Heart right ventricle (tissue), 16 donors: ENCODE measurements at regions not wholly inside any gene's neighbourhood (a gene's known extent, or its start where the extent isn't known, plus 50 kb on each side); places are given as distances from the start of the nearest gene placed in this dataset.

Experiments used
- ATAC-seq, 8 donors: fragments of 200-7000 bp; cut with Tn5 transposase; one replicate each; pipeline ENCODE4 v1.9.1; 2020; ENCODE audit warnings: mild to moderate bottlenecking in 8 of 8, moderate library complexity in 8 of 8, moderate number of reproducible peaks in 1 of 8
- DNase-seq, 2 donors: peaks; one replicate each; pipeline ENCODE4 v3.0.0-alpha.2; 2020
- H3K27ac ChIP-seq, 10 donors: fragments of 200-600 bp; sonication (generic) in 2 of 10; one replicate each; pipeline versions ENCODE4 v1.5.0 to v1.8.0; 2020 to 2022; ENCODE audit warnings: mild to moderate bottlenecking in 3 of 10
- H3K27me3 ChIP-seq, 7 donors: fragments of 200-600 bp; one replicate each; pipeline ENCODE4 v1.8.0; 2021 to 2022; ENCODE audit warnings: mild to moderate bottlenecking in 2 of 7
- H3K36me3 ChIP-seq, 9 donors: fragments of 200-600 bp; sonication (generic) in 1 of 9; one replicate each; pipeline versions ENCODE4 v1.5.0 to v1.8.0; 2020 to 2022; ENCODE audit warnings: mild to moderate bottlenecking in 2 of 9
- H3K4me1 ChIP-seq, 9 donors: fragments of 200-600 bp; sonication (generic) in 1 of 9; one replicate each; pipeline versions ENCODE4 v1.5.0 to v1.8.0; 2020 to 2022; ENCODE audit warnings: mild to moderate bottlenecking in 4 of 9
- H3K4me3 ChIP-seq, 10 donors: fragments of 200-600 bp; sonication (generic) in 2 of 10; one replicate each; pipeline versions ENCODE4 v1.5.0 to v1.8.0; 2020 to 2022; ENCODE audit warnings: mild to moderate bottlenecking in 7 of 10, moderate library complexity in 2 of 10
- H3K9me3 ChIP-seq, 11 donors: fragments of 200-600 bp in 10 of 11; sonication (generic) in 2 of 11; one replicate each; pipeline versions ENCODE4 v1.5.0 to v1.8.0; 2013 to 2022; ENCODE audit warnings: mild to moderate bottlenecking in 2 of 11, control low read depth in 1 of 11, moderate library complexity in 1 of 11
- CTCF ChIP-seq, 9 donors: fragments of 200-600 bp; sonication (generic) in 2 of 9; IDR thresholded peaks; one replicate each; pipeline versions ENCODE4 v1.5.0 to v1.8.0; 2021 to 2022; ENCODE audit warnings: antibody characterized with exemption in 9 of 9, mild to moderate bottlenecking in 5 of 9, moderate library complexity in 1 of 9
- WGBS, 2 donors: extraction: QIAGEN DNeasy Blood & Tissue Kit; methylation state at CpG; one replicate each; pipeline ENCODE4 v1.1.7; 2013; ENCODE audit warnings: inconsistent platforms in 1 of 2; 5-methylcytosine and 5-hydroxymethylcytosine counted together
- intact Hi-C, 10 donors: fragments of 100-400 bp; cut with DNase I; formaldehyde crosslinking; loops; one replicate each; pipeline versions ENCODE4 v1.11.1 to v1.14.2; 2022
- donor health status: Arrhythmogenic right ventricular cardiomyopathy.
- donor health status: ischemic (EF 13 %, LVEDD 7.1; RV severe dilation, severe dysfunction).
- donor health status: healthy with polysubstance abuse.
- donor health status: DM: no; HTN: yes; CAD: no.
- donor health status: DM: no; HTN: no; CAD: no.
- donor health status: ischemic (EF 25% LVEDD 6.9; RV normal size, moderate dysfunction).
- donor health status: ischemic (EF 25% LVEDD 5.7; RV mildly dilated, moderate dysfunction).
- donor health status: healthy.
- donor health status: DM: yes; HTN: yes; CAD: no.
- donor health status: Ischemic cardiomyopathy.
- donor health status: ischemic (EF 35%, LVEDD 5.7; RV mildly dilated, moderate dysfunction).
- donor health status: nonischemic (EF 11% LVEDD 7.7; RV severe dilation, severe dysfunction).
- donor health status: DM: yes; HTN: yes; CAD: no.
- donor health status: PGD.
- donor health status: ischemic (EF 29% LVEDD 5.4; RV normal size, mild dysfunction).
- donor health status: nonischemic (EF 23%, LVEDD 6.1; RV moderate dilation, normal function).

- Histone ChIP-seq H3K27me3 (no peaks in the 10 kb centered on the region), H3K4me3 (no peak overlapping the region), H3K9me3 (peaks cover 0 to 23% (median 0%) of the 10 kb centered on the region in 11 donors), H3K27ac (no peak overlapping the region), H3K4me1 (no peaks in the 10 kb centered on the region), H3K36me3 (no peaks in the 10 kb centered on the region)
- no peak for TF ChIP-seq CTCF (IDR thresholded peaks at IDR 0.05)
- WGBS, 2 donors = 70 to 76% methylated on average over 1 of the region's 1 CpG
- intact Hi-C loops = no loop called here
- ATAC-seq (no peak), DNase-seq (no peak)
Observed at GRCh38 chr4:153948041-153948440, 159.2 kb upstream of the SFRP2 start.

GRCh38 chr4:153947124-153947523, 158.2 kb upstream of the SFRP2 start:
- Histone ChIP-seq H3K27ac (no peak overlapping the region), H3K4me3 (no peak overlapping the region), H3K9me3 (peaks cover 0 to 23% (median 0%) of the 10 kb centered on the region in 11 donors), H3K27me3 (no peaks in the 10 kb centered on the region), H3K36me3 (no peaks in the 10 kb centered on the region), H3K4me1 (no peaks in the 10 kb centered on the region)
- ATAC-seq = no peak
- 73 to 88% methylated on average over 1 of the region's 1 CpG for WGBS, 2 donors
- intact Hi-C loops = no loop called here
- no peak for DNase-seq
- no peak for TF ChIP-seq CTCF (IDR thresholded peaks at IDR 0.05)

- no peak for ATAC-seq
- Histone ChIP-seq H3K36me3 (no peaks in the 10 kb centered on the region), H3K27me3 (no peaks in the 10 kb centered on the region), H3K4me3 (no peak overlapping the region), H3K4me1 (no peaks in the 10 kb centered on the region), H3K9me3 (peaks cover 0 to 23% (median 0%) of the 10 kb centered on the region in 11 donors), H3K27ac (no peak overlapping the region)
- WGBS, 2 donors = 81% methylated on average over 1 of the region's 1 CpG
- TF ChIP-seq CTCF (IDR thresholded peaks at IDR 0.05) = no peak
- intact Hi-C loops = no loop called here
- DNase-seq = no peak
Observed at GRCh38 chr4:153945704-153946103, 156.8 kb upstream of the SFRP2 start.

- Histone ChIP-seq H3K4me1 (no peaks in the 10 kb centered on the region), H3K4me3 (no peak overlapping the region), H3K9me3 (peaks cover 0 to 23% (median 0%) of the 10 kb centered on the region in 11 donors), H3K27me3 (no peaks in the 10 kb centered on the region), H3K36me3 (no peaks in the 10 kb centered on the region), H3K27ac (no peak overlapping the region)
- no peak for TF ChIP-seq CTCF (IDR thresholded peaks at IDR 0.05)
- intact Hi-C loops = no loop called here
- no peak for DNase-seq
- 93 to 94% methylated on average over 1 of the region's 1 CpG for WGBS, 2 donors
- ATAC-seq = no peak
Observed at GRCh38 chr4:153943738-153944415, 155.0 kb upstream of the SFRP2 start.
